GM18505 (cell line): ENCODE measurements at regions not wholly inside any gene's neighbourhood (a gene's known extent, or its start where the extent isn't known, plus 50 kb on each side); places are given as distances from the start of the nearest gene placed in this dataset.
"Not testable (repeated sequence)": the region's sequence is repeated elsewhere in the genome, so short reads cannot be mapped to it uniquely, and the experiment has no call there.

Source experiments
- ATAC-seq: cut with Tn5 transposase; IDR thresholded peaks from one replicate; pipeline ENCODE4 v1.9.1; 2021; ENCODE audit not compliant: unreplicated experiment
- POLR2A ChIP-seq: IDR thresholded peaks from 4 replicates; pipeline ENCODE4 v1.6.1; 2011; ENCODE audit warnings: borderline replicate concordance; ENCODE audit not compliant: insufficient read depth, insufficient read length; ENCODE audit errors: extremely low read depth

DNA sequence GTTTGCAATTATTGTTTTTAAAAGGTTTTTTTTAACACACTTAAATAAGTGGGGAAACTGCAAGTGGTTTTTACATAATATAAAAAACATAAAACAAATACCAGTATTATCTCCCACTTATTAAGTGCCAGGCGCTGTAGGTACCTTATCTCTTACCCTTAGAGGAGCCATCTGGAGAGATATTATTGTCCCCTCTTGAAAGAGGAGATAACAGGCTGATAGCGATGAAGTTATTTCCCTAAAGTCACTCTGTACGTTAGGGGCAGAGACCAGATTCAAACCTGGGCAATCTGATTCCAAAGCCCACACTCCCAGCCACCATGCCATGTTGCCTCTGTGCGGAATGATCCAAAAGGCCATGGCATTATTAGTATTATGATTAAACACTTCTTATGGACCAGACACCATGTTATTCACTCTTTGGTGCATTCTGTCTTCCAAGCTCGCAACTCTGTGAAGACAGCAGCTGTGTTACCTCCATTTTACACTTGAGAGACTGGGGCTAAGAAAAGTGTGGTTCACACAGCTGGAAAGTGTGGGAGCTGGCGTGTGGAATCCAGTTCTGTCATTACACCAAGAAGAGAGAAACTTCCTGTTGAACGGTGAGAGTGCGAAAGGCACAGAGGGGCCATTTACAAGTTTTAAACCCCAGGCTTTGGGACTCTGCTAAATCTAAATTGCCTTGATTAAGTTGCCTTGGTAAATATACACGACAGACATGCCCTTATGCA is 79.9 kb upstream of the MITF start:
- no peak for ATAC-seq
- TF ChIP-seq POLR2A = no peak

DNA sequence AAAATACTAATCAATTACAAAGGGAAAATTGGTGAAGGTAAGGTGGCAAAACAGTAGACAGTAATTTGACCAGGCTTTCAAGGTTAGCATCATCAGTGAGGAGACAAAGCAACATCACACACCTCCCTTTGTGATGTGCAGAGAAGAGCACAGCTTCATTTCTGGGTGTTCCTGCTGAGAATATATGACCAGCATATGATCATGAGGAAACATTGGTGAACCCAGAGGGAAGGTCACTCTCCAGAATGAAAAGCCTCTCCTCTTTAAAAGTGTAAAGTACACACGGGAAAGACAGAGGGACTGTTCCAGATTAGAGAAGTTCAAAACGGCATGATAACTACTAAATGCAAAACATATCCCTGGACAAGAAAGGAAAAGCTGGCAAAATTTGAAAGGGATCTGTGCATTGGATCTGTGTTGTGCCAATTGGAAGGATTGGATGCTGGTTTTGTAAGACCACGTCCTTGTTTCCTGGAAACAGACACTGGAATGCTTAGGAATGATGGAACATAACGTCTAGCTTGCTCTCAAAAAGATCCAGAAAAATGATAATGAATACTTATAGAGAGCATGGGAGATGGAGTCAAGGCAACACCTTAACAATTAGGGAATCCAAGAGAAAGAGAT is 80.6 kb upstream of the MITF start:
- no peak for TF ChIP-seq POLR2A
- ATAC-seq = no peak

DNA sequence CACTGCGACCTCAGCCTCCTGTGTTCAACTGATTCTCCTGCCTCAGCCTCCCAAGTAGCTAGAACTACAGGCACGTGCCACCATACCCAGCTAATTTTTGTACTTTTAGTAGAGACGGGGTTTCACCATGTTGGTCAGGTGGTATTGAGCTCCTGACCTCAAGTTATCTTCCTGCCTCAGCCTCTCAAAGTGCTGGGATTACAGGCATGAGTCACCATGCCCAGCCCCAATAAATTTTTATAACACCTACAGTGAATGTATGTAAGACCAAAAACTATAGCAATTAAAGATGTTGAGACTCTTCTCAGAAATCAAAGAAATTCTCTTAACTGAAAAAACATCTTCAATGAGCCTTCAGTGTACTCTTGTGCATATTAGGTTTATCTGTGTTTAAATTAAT is 82.2 kb upstream of the MITF start:
- ATAC-seq = not testable (repeated sequence)

DNA sequence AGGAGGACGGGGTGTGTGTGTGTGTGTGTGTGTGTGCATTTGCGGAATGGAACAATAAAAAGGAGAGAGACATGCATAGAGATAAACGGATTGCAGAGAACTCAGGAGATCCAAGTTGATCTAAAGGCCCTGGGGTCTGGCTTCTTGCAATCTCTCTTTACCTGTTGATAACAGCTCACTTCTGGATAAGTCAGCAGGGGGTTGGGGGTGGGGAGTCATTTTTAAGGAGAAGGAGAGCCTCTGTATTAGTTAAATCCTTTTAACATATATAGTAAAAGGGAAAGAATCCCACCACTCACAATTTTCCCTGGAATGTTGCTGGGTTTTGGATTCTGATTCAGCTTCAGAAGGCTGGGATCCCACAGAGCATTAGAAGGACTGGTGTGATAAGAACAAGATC is 87.5 kb upstream of the MITF start:
- no peak for ATAC-seq
- no peak for TF ChIP-seq POLR2A

DNA sequence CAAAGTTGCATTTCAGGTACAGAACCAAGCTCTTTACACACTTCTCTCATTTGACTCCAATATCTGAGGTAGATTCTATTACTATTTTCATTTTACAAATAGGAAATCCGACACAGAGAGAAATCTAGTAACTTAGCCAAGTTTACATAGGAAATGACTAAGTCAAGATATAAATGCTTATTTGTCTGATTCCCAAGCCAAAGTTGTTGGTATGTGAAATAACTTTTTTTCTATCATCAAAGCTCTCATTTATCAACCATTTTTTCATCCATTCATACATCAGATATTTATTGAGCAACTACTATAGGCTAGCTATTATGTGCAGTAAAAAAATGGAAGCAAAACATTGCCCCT is 89.2 kb upstream of the MITF start:
- no peak for TF ChIP-seq POLR2A
- ATAC-seq = no peak

DNA sequence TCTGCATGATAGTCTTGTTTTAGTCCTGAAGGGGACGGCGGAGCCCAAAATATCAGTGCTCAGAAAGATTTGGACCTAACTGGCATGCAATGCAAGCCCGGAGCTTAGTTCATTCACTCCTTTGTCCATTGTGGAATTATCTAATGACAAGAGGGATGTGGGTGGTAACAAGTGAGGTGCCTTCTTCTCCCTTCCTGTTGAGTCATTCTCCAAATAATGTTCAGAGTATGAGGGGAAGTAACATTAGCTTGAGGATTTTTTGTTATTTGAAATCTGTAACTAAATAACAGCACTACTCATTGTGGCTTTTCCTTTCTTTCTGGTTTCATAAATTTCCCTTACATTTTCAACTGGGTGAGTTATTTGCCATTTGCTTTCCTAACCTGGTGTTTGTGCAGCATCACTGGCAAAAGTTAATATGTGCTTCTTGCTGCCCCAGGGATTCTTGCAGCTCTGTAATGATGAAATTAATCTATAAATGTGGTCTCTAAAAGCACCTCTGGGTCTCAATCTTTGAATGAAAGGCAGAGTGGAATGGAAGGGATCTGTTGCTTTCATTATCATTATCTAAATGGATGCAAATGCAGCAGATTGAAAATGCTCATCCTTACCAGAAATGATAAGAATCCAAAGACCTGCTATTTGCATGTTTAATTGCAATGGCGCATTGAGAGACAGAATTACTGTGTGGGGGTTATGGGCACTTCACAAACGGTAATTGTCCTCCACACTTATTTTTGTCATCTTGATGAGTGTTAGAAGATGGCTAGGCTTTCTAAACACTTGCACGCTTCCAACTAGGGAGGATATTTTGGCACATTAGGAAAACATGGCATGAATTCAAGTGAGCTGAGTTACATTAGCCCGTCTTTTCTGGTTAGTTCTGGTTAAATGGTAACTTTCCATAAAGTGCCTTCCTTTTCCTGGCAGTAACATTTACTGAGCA is 89.9 kb upstream of the MITF start:
- no peak for ATAC-seq
- TF ChIP-seq POLR2A = no peak

DNA sequence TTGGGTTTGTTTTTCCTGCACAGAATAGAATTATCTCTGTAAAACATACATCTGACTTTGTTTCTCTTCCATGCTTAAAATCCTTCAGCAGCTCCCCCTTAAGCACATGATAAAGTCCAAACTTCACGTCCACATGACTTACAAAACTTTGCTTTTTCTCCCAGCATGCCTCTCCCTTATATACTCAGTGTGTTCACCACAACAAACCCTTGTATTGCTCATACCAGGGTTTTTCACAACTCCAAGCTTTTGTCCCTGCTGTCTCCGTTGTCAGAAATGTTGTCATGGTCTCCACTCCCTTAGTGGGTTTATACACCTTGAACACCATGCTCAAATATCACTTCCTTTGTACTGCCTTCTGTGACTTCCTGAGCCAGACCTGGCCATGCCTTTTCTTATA is 91.1 kb upstream of the MITF start:
- TF ChIP-seq POLR2A = no peak

DNA sequence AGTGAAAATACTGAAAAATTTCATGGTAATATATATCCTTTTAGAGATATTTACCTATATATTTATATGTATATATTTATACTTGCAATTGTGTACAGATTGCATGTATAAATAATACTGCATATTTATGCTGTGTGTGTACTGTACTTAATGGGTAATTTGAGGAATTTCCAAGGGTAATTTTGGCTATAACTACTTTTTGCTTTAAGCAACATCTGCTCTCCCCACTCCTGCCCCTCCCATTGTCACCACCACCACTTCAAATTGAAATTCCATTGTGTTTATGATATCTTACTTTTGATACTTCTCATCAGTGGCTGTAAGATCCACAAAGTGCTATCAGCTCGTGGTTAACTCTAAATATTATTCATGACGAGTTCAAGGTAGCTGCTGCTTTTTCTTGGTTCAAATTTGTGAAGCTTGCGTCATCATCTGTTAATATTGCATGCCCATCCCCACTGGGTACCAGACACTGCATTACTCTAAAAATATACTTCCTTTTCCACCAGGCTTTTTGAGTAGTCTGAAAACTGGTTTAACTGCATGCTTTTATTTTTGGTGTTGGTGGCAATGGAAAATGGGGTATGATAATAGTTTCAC is 91.7 kb upstream of the MITF start:
- no peak for ATAC-seq
- TF ChIP-seq POLR2A = no peak

More for the DNA sequence above, 91.1 kb upstream of the MITF start:
- no peak for ATAC-seq

DNA sequence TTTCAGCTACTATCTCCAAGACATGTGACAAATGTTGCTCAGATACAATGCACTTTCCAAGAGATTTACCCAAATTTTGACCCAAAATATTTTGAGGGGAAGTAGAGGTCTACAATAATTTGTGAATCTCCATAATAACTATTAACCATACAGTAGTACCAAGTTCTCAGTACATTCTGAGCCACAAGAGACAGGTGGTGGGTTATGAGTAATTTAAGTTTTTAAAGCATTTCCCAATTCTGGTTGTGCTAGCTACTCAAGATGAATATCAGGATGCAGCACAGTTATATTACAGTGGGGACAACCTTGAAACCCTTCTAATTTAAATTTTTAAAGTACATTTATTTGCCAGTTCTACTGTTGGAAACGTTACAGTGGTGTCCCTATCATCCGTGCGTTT is 92.2 kb upstream of the MITF start:
- TF ChIP-seq POLR2A = no peak
- no peak for ATAC-seq

DNA sequence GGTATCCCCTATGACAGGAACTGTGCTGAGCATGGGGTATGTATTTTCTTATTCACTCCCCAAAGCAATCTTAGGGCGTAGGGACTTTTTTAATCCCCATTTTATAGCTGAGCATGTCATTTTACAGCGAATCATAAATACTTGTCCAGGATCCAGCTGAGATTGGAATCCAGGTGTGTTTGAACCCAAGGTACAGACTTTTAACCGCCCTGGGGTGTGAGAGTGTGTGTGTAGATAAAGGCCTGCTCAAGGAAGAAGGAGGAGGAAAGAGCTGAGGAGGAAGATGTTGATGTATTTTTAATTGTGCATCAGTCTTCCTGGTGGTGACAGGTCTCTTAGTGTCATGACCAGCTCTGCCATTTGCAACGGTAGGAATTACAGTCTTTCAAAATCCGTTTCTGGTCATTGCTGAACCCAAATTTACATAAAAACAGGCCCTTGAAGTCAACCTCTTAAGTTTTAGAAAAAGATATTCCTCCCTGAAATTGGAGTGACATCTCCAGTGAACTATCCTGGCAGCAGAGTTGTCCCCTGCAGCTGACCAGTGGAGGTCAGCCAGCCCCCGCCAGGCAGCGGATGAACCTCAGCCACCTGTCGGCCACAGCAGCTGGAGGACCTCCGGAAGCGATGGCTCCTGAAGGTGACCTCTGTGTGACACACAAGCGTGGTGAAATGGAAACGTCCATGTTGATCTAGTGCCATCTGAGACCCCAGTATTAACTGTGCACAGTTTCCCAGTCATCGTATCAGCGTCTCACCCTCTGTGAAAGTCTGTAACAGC is 92.8 kb upstream of the MITF start:
- TF ChIP-seq POLR2A = no peak
- no peak for ATAC-seq

DNA sequence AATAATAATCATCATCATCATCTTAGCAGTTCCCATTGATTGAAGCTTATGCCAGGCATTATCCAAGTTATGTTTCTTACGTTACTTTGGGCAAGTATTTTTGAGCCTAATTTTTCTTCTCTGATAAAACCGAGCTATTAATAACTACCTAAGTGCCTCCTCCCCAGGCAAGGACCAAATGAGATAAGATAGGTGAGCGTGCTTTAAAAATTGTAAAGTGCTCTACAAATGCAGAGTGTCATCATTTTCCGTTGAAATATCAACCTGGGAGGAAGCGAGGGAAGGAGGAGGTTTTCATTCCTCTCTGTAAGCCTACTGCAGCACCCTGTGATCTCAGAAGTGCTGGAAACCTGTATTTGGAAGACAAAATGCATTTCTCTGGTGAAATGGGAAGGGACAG is 96.7 kb upstream of the MITF start:
- no peak for TF ChIP-seq POLR2A
- no peak for ATAC-seq

DNA sequence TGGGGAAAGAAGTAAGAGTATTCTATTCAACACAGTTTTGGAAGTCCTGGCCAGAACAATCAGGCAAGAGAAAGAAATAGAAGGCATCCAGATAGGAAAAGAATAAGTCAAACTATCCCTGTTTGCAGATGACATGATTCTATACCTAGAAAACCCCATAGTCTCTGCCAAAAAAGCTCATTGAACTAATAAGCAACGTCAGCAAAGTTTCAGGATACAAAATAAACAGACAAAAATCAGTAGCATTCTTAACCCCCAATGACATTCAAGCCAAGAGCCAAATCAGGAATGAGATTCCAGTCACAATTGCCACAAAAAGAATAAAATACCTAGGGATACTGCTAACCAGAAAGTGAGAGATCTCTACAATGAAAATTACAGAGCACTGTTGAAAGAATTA is 99.4 kb upstream of the MITF start:
- TF ChIP-seq POLR2A = no peak
- no peak for ATAC-seq

DNA sequence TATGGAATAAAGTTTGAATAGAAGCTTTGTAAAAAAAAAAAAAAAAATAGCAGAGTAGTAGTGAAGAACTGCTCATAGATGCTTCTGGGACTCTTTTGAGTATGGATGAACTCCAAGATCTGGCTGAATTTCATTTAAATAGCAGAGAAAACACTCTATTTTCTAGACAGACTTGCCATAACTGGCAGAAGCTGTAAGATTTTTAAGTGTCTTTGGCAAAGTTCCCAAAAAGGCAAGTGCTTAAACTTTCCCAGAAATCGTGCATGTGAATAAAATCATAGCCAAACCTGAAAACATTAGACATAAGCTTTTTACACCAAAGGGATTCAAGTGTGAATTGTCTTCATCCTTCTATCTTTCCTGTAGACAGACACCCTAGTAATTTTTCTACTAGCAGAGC is 110.3 kb upstream of the MITF start:
- ATAC-seq = no peak
- no peak for TF ChIP-seq POLR2A

DNA sequence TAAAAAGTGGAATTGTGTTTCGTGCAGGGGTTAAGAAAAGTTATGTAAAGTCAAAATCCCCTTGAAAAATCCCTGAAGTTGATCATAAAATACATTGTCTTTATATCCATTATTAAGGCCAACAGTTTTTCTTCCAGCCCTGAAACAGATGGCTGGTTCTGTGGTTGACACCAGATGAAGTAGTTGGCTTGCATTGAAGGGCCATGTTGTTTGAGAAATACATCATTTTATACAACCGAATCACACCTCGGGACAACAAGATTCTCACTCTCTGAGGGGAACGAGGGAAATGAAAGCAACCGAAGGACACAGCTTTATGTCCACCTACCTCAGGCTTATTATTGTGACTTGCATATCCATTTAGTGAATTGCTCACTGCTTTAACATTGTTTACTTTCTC is 126.0 kb upstream of the MITF start:
- no peak for ATAC-seq
- TF ChIP-seq POLR2A = no peak

DNA sequence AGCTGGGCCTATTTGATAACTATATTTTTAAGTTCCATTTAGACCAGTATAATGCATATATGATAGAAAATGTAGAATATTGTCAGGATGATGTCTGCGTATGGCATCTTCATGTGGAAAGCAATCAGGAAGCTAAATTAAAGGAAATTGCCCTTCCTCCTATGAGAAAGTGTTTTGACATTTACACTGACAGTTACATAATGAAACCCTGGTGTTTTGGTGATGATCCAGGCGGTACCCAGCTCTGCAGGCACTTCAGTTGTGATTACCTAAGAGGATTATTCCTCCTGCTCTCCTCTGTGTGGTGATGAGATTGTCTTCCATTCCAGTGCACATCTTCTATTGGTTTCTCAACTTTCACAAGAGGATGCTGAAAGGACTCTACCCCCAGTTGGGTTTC is 126.5 kb upstream of the MITF start:
- ATAC-seq = no peak
- TF ChIP-seq POLR2A = no peak

DNA sequence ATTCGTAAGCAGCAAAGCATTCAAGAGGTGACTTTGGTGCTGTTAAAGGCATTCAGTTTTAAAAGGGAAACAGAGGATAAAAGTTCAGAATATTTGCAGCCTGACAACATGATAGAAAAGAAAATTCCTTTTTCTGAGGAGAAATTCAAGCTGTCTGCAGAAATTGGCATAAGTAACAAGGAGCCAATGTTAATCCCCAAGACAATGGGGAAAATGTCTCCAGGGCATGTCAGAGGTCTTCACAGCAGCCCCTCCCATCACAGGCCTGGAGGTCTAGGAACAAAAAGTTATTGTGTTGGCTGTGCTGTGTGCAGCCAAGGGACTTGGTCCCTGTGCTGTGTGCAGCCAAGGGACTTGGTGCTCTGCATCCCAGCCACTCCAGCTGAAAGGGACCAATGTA is 129.7 kb upstream of the MITF start:
- ATAC-seq = not testable (repeated sequence)
